Nephron progenitor cell (in vitro differentiated cells): ENCODE measurements at regions not wholly inside any gene's neighbourhood (a gene's known extent, or its start where the extent isn't known, plus 50 kb on each side); places are given as distances from the start of the nearest gene placed in this dataset.
"Not testable (repeated sequence)": the region's sequence is repeated elsewhere in the genome, so short reads cannot be mapped to it uniquely, and the experiment has no call there.

ENCODE experiments used
- DNase-seq: peaks from one replicate; pipeline ENCODE4 v3.0.0; 2021
- H3K27ac Mint-ChIP-seq: 2 replicates; pipeline ENCODE4 v1.8.0; 2021; ENCODE audit warnings: mild to moderate bottlenecking, moderate library complexity, mixed read lengths
- H3K27me3 Mint-ChIP-seq: 2 replicates; pipeline ENCODE4 v1.8.0; 2021; ENCODE audit warnings: mild to moderate bottlenecking, low read depth, mixed read lengths; ENCODE audit not compliant: poor library complexity
- H3K36me3 Mint-ChIP-seq: 2 replicates; pipeline ENCODE4 v1.8.0; 2021; ENCODE audit warnings: low read depth, mixed read lengths
- H3K4me1 Mint-ChIP-seq: 2 replicates; pipeline ENCODE4 v1.8.0; 2021; ENCODE audit warnings: mixed read lengths
- H3K4me3 Mint-ChIP-seq: 2 replicates; pipeline ENCODE4 v1.8.0; 2021; ENCODE audit warnings: mild to moderate bottlenecking, moderate library complexity, mixed read lengths
- H3K9me3 Mint-ChIP-seq: 2 replicates; pipeline ENCODE4 v1.8.0; 2021; ENCODE audit warnings: mild to moderate bottlenecking, moderate library complexity, mixed read lengths
- CTCF ChIP-seq: fragments of 200-600 bp; sonication (generic); IDR thresholded peaks from 2 replicates; pipeline ENCODE4 v1.5.0; 2021; ENCODE audit warnings: antibody characterized with exemption

GRCh38 chr10:131363416-131363815 lies 51.9 kb upstream of the TCERG1L start:
- no peaks in the 10 kb centered on the region for H3K36me3 Mint-ChIP-seq
- peaks cover 29% of the 10 kb centered on the region for H3K9me3 Mint-ChIP-seq
- no peak overlapping the region for H3K4me3 Mint-ChIP-seq
- H3K27me3 Mint-ChIP-seq, result peaks cover 14% of the 10 kb centered on the region
- no peaks in the 10 kb centered on the region for H3K4me1 Mint-ChIP-seq
- no peak for TF ChIP-seq CTCF
- no peak for DNase-seq
- H3K27ac Mint-ChIP-seq, result no peak overlapping the region

- TF ChIP-seq CTCF, result no peak
- Mint-ChIP-seq H3K4me1 (no peaks in the 10 kb centered on the region), H3K36me3 (no peaks in the 10 kb centered on the region), H3K4me3 (no peak overlapping the region), H3K9me3 (peaks cover 36% of the 10 kb centered on the region), H3K27me3 (peaks cover 15% of the 10 kb centered on the region), H3K27ac (no peak overlapping the region)
- DNase-seq, result no peak
Observed at GRCh38 chr10:131371571-131371970, 60.0 kb upstream of the TCERG1L start.

GRCh38 chr10:131381576-131381975 lies 70.1 kb upstream of the TCERG1L start:
- DNase-seq, result no peak
- TF ChIP-seq CTCF, result no peak
- Mint-ChIP-seq H3K27me3 (peaks cover 34% of the 10 kb centered on the region), H3K4me1 (no peaks in the 10 kb centered on the region), H3K9me3 (peaks cover under 1% of the 10 kb centered on the region), H3K27ac (no peak overlapping the region), H3K36me3 (no peaks in the 10 kb centered on the region), H3K4me3 (no peak overlapping the region)

- H3K4me1 Mint-ChIP-seq, H3K27ac Mint-ChIP-seq, DNase-seq, H3K36me3 Mint-ChIP-seq, H3K9me3 Mint-ChIP-seq, H3K4me3 Mint-ChIP-seq: not testable (repeated sequence)
- peaks cover 54% of the 10 kb centered on the region for H3K27me3 Mint-ChIP-seq
Observed at GRCh38 chr10:131385161-131385872, 73.8 kb upstream of the TCERG1L start.

- no peak for DNase-seq
- no peak for TF ChIP-seq CTCF
- Mint-ChIP-seq H3K27ac (no peak overlapping the region), H3K9me3 (no peaks in the 10 kb centered on the region), H3K4me3 (no peak overlapping the region), H3K27me3 (peaks cover 55% of the 10 kb centered on the region), H3K36me3 (no peaks in the 10 kb centered on the region), H3K4me1 (no peaks in the 10 kb centered on the region)
Observed at GRCh38 chr10:131387018-131387529, 75.6 kb upstream of the TCERG1L start.

- peaks cover 33% of the 10 kb centered on the region for H3K27me3 Mint-ChIP-seq
- H3K27ac Mint-ChIP-seq, result no peak overlapping the region
- no peak for DNase-seq
- H3K4me1 Mint-ChIP-seq, result peaks cover 13% of the 10 kb centered on the region
- no peaks in the 10 kb centered on the region for H3K36me3 Mint-ChIP-seq
- TF ChIP-seq CTCF, result no peak
- no peak overlapping the region for H3K4me3 Mint-ChIP-seq
- no peaks in the 10 kb centered on the region for H3K9me3 Mint-ChIP-seq
Observed at GRCh38 chr10:131391936-131392335, 80.4 kb upstream of the TCERG1L start.
